ENCODE measurements at regions not wholly inside any gene's neighbourhood (a gene's known extent, or its start where the extent isn't known, plus 50 kb on each side); places are given as distances from the start of the nearest gene placed in this dataset.

DNA sequence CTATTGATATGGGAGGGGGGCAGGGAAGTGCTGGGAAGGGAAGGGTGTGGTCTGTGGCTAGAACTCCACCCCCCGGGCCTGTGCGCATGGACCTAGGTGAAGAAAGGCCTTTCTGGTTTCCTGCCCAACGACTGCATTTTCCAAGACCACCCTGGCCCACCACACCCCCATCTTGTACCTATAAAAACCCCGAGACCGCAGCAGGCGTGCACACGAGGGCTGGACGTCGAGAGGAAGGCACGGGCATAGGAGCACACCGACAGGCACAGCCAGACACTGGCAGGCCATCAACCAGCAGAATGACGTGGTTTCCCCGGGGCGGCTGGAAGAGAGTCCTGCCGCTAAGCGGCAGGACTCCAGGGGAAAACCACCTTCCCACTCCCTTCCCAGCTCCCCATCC is 981.1 kb downstream of the PCDH7 start:
- TF ChIP-seq EZH2 (IDR thresholded peaks at IDR 0.05; ENCODE audit: insufficient read depth, poor library complexity, severe bottlenecking) (no peak), EZH2phosphoT487 (IDR thresholded peaks at IDR 0.05; ENCODE audit: insufficient read depth, low read depth) (no peak)
